GM12878 (cell line): ENCODE measurements at regions not wholly inside any gene's neighbourhood (a gene's known extent, or its start where the extent isn't known, plus 50 kb on each side); places are given as distances from the start of the nearest gene placed in this dataset.

ENCODE experiments used
- ATAC-seq: fragments of 200-7000 bp; cut with Tn5 transposase; 3 replicates; pipeline ENCODE4 v1.9.1; 2020; ENCODE audit warnings: mild to moderate bottlenecking, moderate library complexity
- BruUV-seq: library from RNA; stranded (reverse); fragments of 400-500 nt; replicated peaks from 2 replicates; lab custom pipeline; 2021; lab: Mats Ljungman, UMichigan
- CTCF ChIA-PET: fragments of 300-600 bp; sonication (Branson Sonifier 250); formaldehyde crosslinking; extraction: SDS; loops from one replicate; lab custom pipeline; 2021; ENCODE audit warnings: inconsistent platforms; lab: Yijun Ruan, JAX
- POLR2A ChIA-PET: fragments of 350-600 bp; formaldehyde crosslinking; extraction: SDS; loops from one replicate; lab custom pipeline; 2021; ENCODE audit warnings: inconsistent platforms; lab: Charles Lee
- RAD21 ChIA-PET: fragments of 300-600 bp; sonication (Branson Sonifier 250); formaldehyde crosslinking; loops from one replicate; lab custom pipeline; 2023; ENCODE audit warnings: antibody characterized with exemption; ENCODE audit not compliant: unreplicated experiment; lab: Charles Lee
- SMC1A ChIA-PET: fragments of 300-600 bp; sonication (Branson Sonifier 250); formaldehyde crosslinking; loops from one replicate; lab custom pipeline; 2023; ENCODE audit not compliant: unreplicated experiment, uncharacterized antibody; lab: Charles Lee
- DNase-seq: peaks from one replicate; pipeline ENCODE4 v3.0.0-alpha.2; 2011; ENCODE audit warnings: low read depth, low spot score
- FAIRE-seq: peaks from 3 replicates; lab custom pipeline; 2011; peaks lifted over from hg19 to GRCh38; lab: Jason Lieb, UNC
- H2AFZ ChIP-seq: 2 replicates; pipeline ENCODE4 v1.6.0; 2011; ENCODE audit warnings: low read depth, low read length, control low read depth; ENCODE audit not compliant: control insufficient read depth
- H3K27ac ChIP-seq: 2 replicates; pipeline ENCODE4 v1.5.1; 2011; ENCODE audit warnings: control low read depth; ENCODE audit not compliant: control insufficient read depth, insufficient read depth
- H3K27me3 ChIP-seq, 2 experiments: replicated peaks in 1 of 2; 2 replicates each; pipeline versions ENCODE4 v1.6.0 to v1.6.1; 2011; ENCODE audit warnings: low read length in 1 of 2; ENCODE audit not compliant: control insufficient read depth in 2 of 2, insufficient read depth in 2 of 2
- H3K36me3 ChIP-seq, 2 experiments: 2 replicates each; pipeline ENCODE4 v1.5.1; 2011; ENCODE audit warnings: low read length in 1 of 2; ENCODE audit not compliant: control insufficient read depth in 2 of 2, insufficient read depth in 2 of 2
- H3K4me1 ChIP-seq: 2 replicates; pipeline ENCODE4 v1.6.1; 2011; ENCODE audit warnings: mild to moderate bottlenecking, low read length, moderate library complexity, mixed read lengths; ENCODE audit not compliant: control insufficient read depth, insufficient read depth
- H3K4me2 ChIP-seq: 2 replicates; pipeline ENCODE4 v1.6.0; 2011; ENCODE audit warnings: control low read depth; ENCODE audit not compliant: control insufficient read depth, insufficient read depth
- H3K4me3 ChIP-seq: fragments of 200-600 bp; sonication (generic); 2 replicates; pipeline ENCODE4 v1.5.1; 2016
- H3K79me2 ChIP-seq: 2 replicates; pipeline ENCODE4 v1.6.0; 2011; ENCODE audit warnings: low read length; ENCODE audit not compliant: control insufficient read depth, insufficient read depth
- H3K9ac ChIP-seq: 2 replicates; pipeline ENCODE4 v1.8.0; 2011; ENCODE audit warnings: low read length, control low read depth, mixed read lengths; ENCODE audit not compliant: control insufficient read depth, insufficient read depth
- H3K9me3 ChIP-seq: replicated peaks from 3 replicates; pipeline ENCODE4 v1.5.1; 2011; ENCODE audit warnings: mild to moderate bottlenecking, low read length; ENCODE audit not compliant: control insufficient read depth, insufficient read depth
- H4K20me1 ChIP-seq: 2 replicates; pipeline ENCODE4 v1.6.0; 2011; ENCODE audit not compliant: control insufficient read depth, insufficient read depth
- BRCA1 ChIP-seq: IDR thresholded peaks from 2 replicates; pipeline ENCODE4 v1.6.1; 2011; ENCODE audit warnings: low read depth, low read length, improper control_type of control experiment
- CEBPZ ChIP-seq: fragments of 150-350 bp; IDR thresholded peaks from 2 replicates; pipeline ENCODE4 v1.6.1; 2016; ENCODE audit warnings: low read depth, low read length
- IKZF1 ChIP-seq: fragments of 450-650 bp; conservative IDR thresholded peaks from 2 replicates; pipeline ENCODE4 v1.6.1; 2017; ENCODE audit warnings: antibody characterized with exemption, mild to moderate bottlenecking
- NBN ChIP-seq: fragments of 450-650 bp; IDR thresholded peaks from 2 replicates; pipeline ENCODE4 v1.6.1; 2016
- POLR2AphosphoS5 ChIP-seq: IDR thresholded peaks from 2 replicates; pipeline ENCODE4 v1.6.1; 2011; ENCODE audit warnings: mild to moderate bottlenecking, low read length, inconsistent platforms
- REST ChIP-seq: IDR thresholded peaks from 2 replicates; pipeline ENCODE4 v1.6.1; 2012; ENCODE audit warnings: mild to moderate bottlenecking, low read depth, low read length
- TCF3 ChIP-seq: IDR thresholded peaks from 2 replicates; pipeline ENCODE4 v1.6.1; 2012; ENCODE audit warnings: low read depth, mild to moderate bottlenecking, low read length, borderline replicate concordance; ENCODE audit not compliant: insufficient read depth
- ZBTB11 ChIP-seq: fragments of 450-650 bp; formaldehyde crosslinking; IDR thresholded peaks from 2 replicates; pipeline ENCODE4 v1.5.0; 2022; ENCODE audit warnings: mild to moderate bottlenecking, missing genetic modification characterization
- ZBTB33 ChIP-seq: fragments of 450-650 bp; IDR thresholded peaks from 2 replicates; pipeline ENCODE4 v1.6.1; 2017; ENCODE audit warnings: mild to moderate bottlenecking
- ZNF274 ChIP-seq: IDR thresholded peaks from one replicate; pipeline ENCODE4 v1.8.0; 2011; ENCODE audit not compliant: insufficient read length, insufficient read depth
- WGBS: methylation state at CpG from one replicate; pipeline ENCODE4 v1.1.6; 2016; ENCODE audit warnings: low lambda C conversion rate; ENCODE audit not compliant: insufficient replicate concordance, insufficient coverage; ENCODE audit errors: missing lambda C conversion rate; 5-methylcytosine and 5-hydroxymethylcytosine counted together
- in situ Hi-C: fragments of 300-500 bp; cut with MboI; formaldehyde crosslinking; loops from 9 replicates; pipeline ENCODE4 v1.14.3; 2018; ENCODE audit warnings: mixed read lengths
- intact Hi-C: fragments of 100-400 bp; cut with micrococcal nuclease; formaldehyde crosslinking; loops from one replicate; pipeline ENCODE4 v1.14.2; 2022; ENCODE audit not compliant: unreplicated experiment

- no peak for FAIRE-seq
- ATAC-seq: no peak
- H3K4me3 ChIP-seq: no peak overlapping the region
- no peaks in the 10 kb centered on the region for H3K9me3 ChIP-seq
- intact Hi-C loops (no loop called here), in situ Hi-C loops (no loop called here)
- H2AFZ ChIP-seq: no peak overlapping the region
- RAD21 ChIA-PET: no interaction called here
- CTCF ChIA-PET: no interaction called here
- no peak overlapping the region for H3K9ac ChIP-seq
- H3K79me2 ChIP-seq: no peaks in the 10 kb centered on the region
- 76% methylated on average over 5 of the region's 5 CpGs for WGBS
- no peaks in the 10 kb centered on the region for H3K27me3 ChIP-seq
- BruUV-seq: no TSS peak
- POLR2A ChIA-PET: no interaction called here
- no peaks in the 10 kb centered on the region for H3K36me3 ChIP-seq
- H3K27ac ChIP-seq: no peak overlapping the region
- H3K4me1 ChIP-seq: no peaks in the 10 kb centered on the region
- H4K20me1 ChIP-seq: no peaks in the 10 kb centered on the region
- DNase-seq: no peak
- no peak overlapping the region for H3K4me2 ChIP-seq
- SMC1A ChIA-PET: no interaction called here
- no peak for TF ChIP-seq TCF3
- TF ChIP-seq NBN: no peak
- no peak for TF ChIP-seq REST
- TF ChIP-seq POLR2AphosphoS5: no peak
- no peak for TF ChIP-seq ZBTB11 (CRISPR knock-in tag)
- TF ChIP-seq ZNF274: no peak
- no peak for TF ChIP-seq ZBTB33
- no peak for TF ChIP-seq IKZF1
- no peak for TF ChIP-seq CEBPZ
- no peak for TF ChIP-seq BRCA1
Observed at GRCh38 chr13:99812625-99813024, 158.9 kb downstream of the ZIC5 start.
